Upper lobe of left lung (tissue), 6 donors: ENCODE measurements at regions not wholly inside any gene's neighbourhood (a gene's known extent, or its start where the extent isn't known, plus 50 kb on each side); places are given as distances from the start of the nearest gene placed in this dataset.
"Not testable (repeated sequence)": the region's sequence is repeated elsewhere in the genome, so short reads cannot be mapped to it uniquely, and the experiment has no call there.

Source experiments
- ATAC-seq, 2 donors: fragments of 200-7000 bp; cut with Tn5 transposase; one replicate each; pipeline ENCODE4 v1.9.1; 2022; ENCODE audit warnings: mild to moderate bottlenecking in 2 of 2, moderate library complexity in 2 of 2; ENCODE audit not compliant: low FRiP score in 2 of 2
- DNase-seq, 2 donors: peaks; one replicate each; pipeline ENCODE4 v3.0.0-alpha.2; 2019 to 2020
- H3K27ac ChIP-seq, 4 donors: fragments of 200-600 bp; sonication (generic); one replicate each; pipeline ENCODE4 v1.5.1; 2016 to 2019
- H3K27me3 ChIP-seq, 4 donors: fragments of 200-600 bp; sonication (generic); one replicate each; pipeline ENCODE4 v1.5.1; 2017 to 2019
- H3K36me3 ChIP-seq, 4 donors: fragments of 200-600 bp; sonication (generic); one replicate each; pipeline ENCODE4 v1.5.1; 2016 to 2019
- H3K4me1 ChIP-seq, 4 donors: fragments of 200-600 bp; sonication (generic); one replicate each; pipeline ENCODE4 v1.5.1; 2018 to 2019
- H3K4me3 ChIP-seq, 4 donors: fragments of 200-600 bp; sonication (generic); one replicate each; pipeline ENCODE4 v1.5.1; 2017 to 2019; ENCODE audit warnings: mild to moderate bottlenecking in 2 of 4, moderate library complexity in 1 of 4
- H3K9me3 ChIP-seq, 4 donors: fragments of 200-600 bp; sonication (generic); one replicate each; pipeline ENCODE4 v1.5.1; 2018 to 2019
- EP300 ChIP-seq, 4 donors: sonication (generic); formaldehyde crosslinking; IDR thresholded peaks; one replicate each; pipeline ENCODE4 v1.5.1; 2017; ENCODE audit warnings: antibody characterized with exemption in 4 of 4, control low read depth in 2 of 4
- POLR2A ChIP-seq, 4 donors: fragments of 450-650 bp; IDR thresholded peaks; one replicate each; pipeline ENCODE4 v1.5.1; 2016 to 2017; ENCODE audit warnings: antibody characterized with exemption in 4 of 4, mild to moderate bottlenecking in 2 of 4
- POLR2AphosphoS5 ChIP-seq, 2 donors: sonication (generic); formaldehyde crosslinking; IDR thresholded peaks; one replicate each; pipeline ENCODE4 v1.5.1; 2017; ENCODE audit warnings: antibody characterized with exemption in 2 of 2
- WGBS, 2 donors: methylation state at CpG; one replicate each; pipeline ENCODE4 v1.1.5; 2017 to 2018; 5-methylcytosine and 5-hydroxymethylcytosine counted together
- TF ChIP-seq, protein P1 (sequence below), 6 experiments: fragments of 450-650 bp in 4 of 6; fragments of 200-600 bp in 2 of 6; sonication (generic) in 2 of 6; IDR thresholded peaks; one replicate each; pipeline ENCODE4 v1.5.1; 2016 to 2019; ENCODE audit warnings: antibody characterized with exemption in 6 of 6
- donor health status: DM: no; HTN: no; CAD: no; lungs with moderate emphysema.
- donor health status: DM: no; HTN: yes; CAD: no; lungs with severe emphysema.

DNA sequence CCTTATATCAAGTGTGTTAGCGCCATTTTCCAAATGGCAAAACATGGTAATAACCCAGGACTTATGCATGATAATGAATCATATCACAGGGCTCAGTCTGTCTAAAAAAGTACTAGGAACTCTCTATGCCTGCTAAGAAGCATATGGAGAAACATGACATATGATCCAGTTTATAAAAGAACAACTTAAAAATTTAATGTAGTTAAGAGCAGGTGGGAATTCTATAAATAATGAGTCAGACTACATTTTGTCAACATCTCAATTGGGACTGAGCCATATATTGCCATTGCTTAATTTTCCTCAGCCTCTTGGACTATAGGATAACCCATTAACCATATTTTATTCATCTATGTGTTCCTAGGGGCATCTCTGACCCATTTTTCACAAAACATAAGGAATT, 360.4 kb upstream of the AGA start:
- no peak for TF ChIP-seq POLR2A (IDR thresholded peaks at IDR 0.05)
- no peak for TF ChIP-seq POLR2AphosphoS5 (IDR thresholded peaks at IDR 0.05)
- H3K4me3 ChIP-seq: no peak overlapping the region
- H3K27me3 ChIP-seq: no peaks in the 10 kb centered on the region
- no peak for DNase-seq
- no peaks in the 10 kb centered on the region for H3K4me1 ChIP-seq
- no peak overlapping the region for H3K27ac ChIP-seq
- no peak for ATAC-seq
- no peaks in the 10 kb centered on the region for H3K9me3 ChIP-seq
- WGBS, 2 donors: 81 to 93% methylated on average over 1 of the region's 1 CpG
- no peaks in the 10 kb centered on the region for H3K36me3 ChIP-seq

DNA sequence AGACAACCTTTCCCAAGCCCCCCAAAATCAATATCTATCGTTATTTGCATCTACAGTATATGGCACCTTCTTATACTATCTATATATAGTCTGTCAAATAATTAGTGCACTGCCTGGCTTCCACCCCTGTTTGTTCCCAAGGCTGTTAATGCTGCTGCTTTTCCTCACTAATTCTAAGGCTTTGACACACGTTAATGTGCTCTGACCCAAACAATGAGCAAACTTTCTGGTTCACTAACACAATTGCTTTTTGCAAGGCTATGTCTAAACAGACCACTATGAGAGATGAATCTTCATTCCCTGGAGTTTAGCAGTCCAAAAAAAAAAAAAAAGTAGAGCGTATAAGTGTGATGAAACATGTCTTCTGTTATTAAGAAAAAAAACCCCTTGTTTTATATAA, 360.9 kb upstream of the AGA start:
- H3K9me3 ChIP-seq: no peaks in the 10 kb centered on the region
- TF ChIP-seq EP300 (IDR thresholded peaks at IDR 0.05) (no peak), POLR2A (IDR thresholded peaks at IDR 0.05) (no peak), POLR2AphosphoS5 (IDR thresholded peaks at IDR 0.05) (no peak)
- TF ChIP-seq, protein P1, sequence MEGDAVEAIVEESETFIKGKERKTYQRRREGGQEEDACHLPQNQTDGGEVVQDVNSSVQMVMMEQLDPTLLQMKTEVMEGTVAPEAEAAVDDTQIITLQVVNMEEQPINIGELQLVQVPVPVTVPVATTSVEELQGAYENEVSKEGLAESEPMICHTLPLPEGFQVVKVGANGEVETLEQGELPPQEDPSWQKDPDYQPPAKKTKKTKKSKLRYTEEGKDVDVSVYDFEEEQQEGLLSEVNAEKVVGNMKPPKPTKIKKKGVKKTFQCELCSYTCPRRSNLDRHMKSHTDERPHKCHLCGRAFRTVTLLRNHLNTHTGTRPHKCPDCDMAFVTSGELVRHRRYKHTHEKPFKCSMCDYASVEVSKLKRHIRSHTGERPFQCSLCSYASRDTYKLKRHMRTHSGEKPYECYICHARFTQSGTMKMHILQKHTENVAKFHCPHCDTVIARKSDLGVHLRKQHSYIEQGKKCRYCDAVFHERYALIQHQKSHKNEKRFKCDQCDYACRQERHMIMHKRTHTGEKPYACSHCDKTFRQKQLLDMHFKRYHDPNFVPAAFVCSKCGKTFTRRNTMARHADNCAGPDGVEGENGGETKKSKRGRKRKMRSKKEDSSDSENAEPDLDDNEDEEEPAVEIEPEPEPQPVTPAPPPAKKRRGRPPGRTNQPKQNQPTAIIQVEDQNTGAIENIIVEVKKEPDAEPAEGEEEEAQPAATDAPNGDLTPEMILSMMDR (IDR thresholded peaks at IDR 0.05): no peak
- 53 to 68% methylated on average over 3 of the region's 3 CpGs for WGBS, 2 donors
- no peak for DNase-seq
- ATAC-seq: no peak
- no peak overlapping the region for H3K27ac ChIP-seq
- H3K36me3 ChIP-seq: no peaks in the 10 kb centered on the region
- no peaks in the 10 kb centered on the region for H3K27me3 ChIP-seq
- H3K4me3 ChIP-seq: no peak overlapping the region
- no peaks in the 10 kb centered on the region for H3K4me1 ChIP-seq

DNA sequence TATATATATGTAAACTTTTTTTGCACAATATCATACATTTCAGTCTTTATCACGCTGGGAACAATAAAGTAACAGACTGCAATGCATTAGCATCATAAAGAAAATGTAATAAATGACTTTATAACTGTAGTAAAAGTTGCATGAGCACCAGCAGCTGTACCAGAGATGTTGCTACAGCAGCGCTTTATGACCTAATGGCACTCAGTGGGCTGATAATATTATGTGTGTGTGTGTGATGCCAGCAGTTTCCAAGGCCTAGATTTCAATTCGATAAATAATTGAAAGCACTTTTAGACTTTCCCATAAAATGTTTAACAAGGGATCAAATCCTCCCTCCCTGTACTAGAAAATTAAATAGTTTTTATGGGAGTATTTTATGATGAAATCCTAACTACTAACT, 367.6 kb upstream of the AGA start:
- no peak for ATAC-seq
- 81% methylated on average over 3 of the region's 3 CpGs for WGBS, 2 donors

DNA sequence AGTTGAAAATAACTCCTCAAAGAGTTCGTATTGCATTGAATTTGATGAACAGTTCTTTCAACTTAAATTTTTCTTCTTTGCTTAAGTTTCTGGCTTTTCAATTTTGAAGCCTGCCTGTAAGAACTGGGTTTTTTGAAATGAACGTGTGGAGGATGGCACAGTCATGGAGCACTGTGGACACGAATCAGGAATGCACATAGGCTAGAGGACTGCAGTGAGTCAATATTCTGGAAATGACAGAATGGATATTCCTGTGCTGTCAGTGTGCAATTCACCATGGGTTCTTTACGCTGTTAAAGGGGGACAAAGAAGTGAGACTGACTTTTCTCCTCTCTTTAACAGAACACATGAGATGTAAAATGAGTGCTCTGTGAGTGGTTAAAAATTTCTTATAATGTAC, 368.0 kb upstream of the AGA start:
- H3K9me3 ChIP-seq: no peaks in the 10 kb centered on the region
- H3K27ac ChIP-seq: no peak overlapping the region
- 64 to 80% methylated on average over 4 of the region's 4 CpGs for WGBS, 2 donors
- H3K36me3 ChIP-seq: no peaks in the 10 kb centered on the region
- H3K27me3 ChIP-seq: no peaks in the 10 kb centered on the region
- DNase-seq (no peak), ATAC-seq (no peak)
- TF ChIP-seq POLR2A (IDR thresholded peaks at IDR 0.05): no peak
- TF ChIP-seq POLR2AphosphoS5 (IDR thresholded peaks at IDR 0.05): no peak
- TF ChIP-seq EP300 (IDR thresholded peaks at IDR 0.05): no peak
- TF ChIP-seq, protein P1 (IDR thresholded peaks at IDR 0.05): no peak
- H3K4me3 ChIP-seq: no peak overlapping the region
- H3K4me1 ChIP-seq: no peaks in the 10 kb centered on the region

More for the DNA sequence above, 367.6 kb upstream of the AGA start:
- no peak for TF ChIP-seq POLR2A (IDR thresholded peaks at IDR 0.05)
- TF ChIP-seq EP300 (IDR thresholded peaks at IDR 0.05): no peak
- TF ChIP-seq, protein P1 (IDR thresholded peaks at IDR 0.05): no peak
- TF ChIP-seq POLR2AphosphoS5 (IDR thresholded peaks at IDR 0.05): no peak
- Histone ChIP-seq H3K9me3 (no peaks in the 10 kb centered on the region), H3K4me3 (no peak overlapping the region), H3K27ac (no peak overlapping the region), H3K4me1 (no peaks in the 10 kb centered on the region), H3K36me3 (no peaks in the 10 kb centered on the region), H3K27me3 (no peaks in the 10 kb centered on the region)
- DNase-seq: no peak

DNA sequence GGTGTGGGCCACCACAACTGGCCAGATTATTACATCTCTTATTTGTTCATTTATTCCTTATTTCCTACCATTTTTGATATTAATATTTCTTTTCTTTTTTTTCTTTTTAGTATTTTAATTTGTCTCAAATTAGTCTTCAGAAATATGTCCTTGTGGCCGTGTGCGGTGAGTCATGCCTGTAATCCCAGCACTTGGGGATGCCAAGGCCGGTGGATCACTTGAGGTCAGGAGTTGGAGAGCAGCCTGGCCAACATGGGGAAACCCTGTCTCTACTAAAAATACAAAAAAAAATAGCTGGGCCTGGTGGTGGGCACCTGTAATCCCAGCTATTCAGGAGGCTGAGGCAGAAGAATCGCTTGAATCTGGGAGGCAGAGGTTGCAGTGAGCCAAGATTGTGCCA, 376.2 kb upstream of the AGA start:
- not testable (repeated sequence) for DNase-seq, ATAC-seq, H3K4me1 ChIP-seq, H3K4me3 ChIP-seq, H3K36me3 ChIP-seq, H3K27ac ChIP-seq, H3K27me3 ChIP-seq, H3K9me3 ChIP-seq
- WGBS, 2 donors: 95 to 96% methylated on average over 4 of the region's 4 CpGs

DNA sequence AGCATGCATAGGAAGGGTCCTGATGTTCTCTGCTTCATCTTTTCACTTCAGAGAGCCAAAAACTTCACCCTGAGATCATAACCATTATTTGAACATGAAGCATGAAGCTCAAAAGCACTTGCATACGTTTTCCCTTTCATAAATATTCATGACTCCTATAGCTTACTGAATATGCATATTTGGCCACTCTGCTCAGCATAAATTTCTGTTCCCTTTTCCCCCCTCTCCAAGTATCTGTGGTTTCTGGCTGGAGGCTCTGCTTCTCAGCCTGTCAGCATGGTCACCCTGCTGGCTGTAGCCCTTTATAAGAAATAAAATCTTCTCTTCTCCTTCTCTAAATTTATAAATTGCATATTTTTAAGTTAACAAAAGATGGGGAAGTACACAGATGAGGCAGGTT, 384.7 kb upstream of the AGA start:
- Histone ChIP-seq H3K27ac (no peak overlapping the region), H3K36me3 (no peaks in the 10 kb centered on the region), H3K27me3 (no peaks in the 10 kb centered on the region), H3K4me3 (no peak overlapping the region), H3K9me3 (peaks cover 0 to 9% (median 0%) of the 10 kb centered on the region in 4 donors), H3K4me1 (no peaks in the 10 kb centered on the region)
- TF ChIP-seq POLR2A (IDR thresholded peaks at IDR 0.05) (no peak), EP300 (IDR thresholded peaks at IDR 0.05) (no peak), POLR2AphosphoS5 (IDR thresholded peaks at IDR 0.05) (no peak)
- TF ChIP-seq, protein P1 (IDR thresholded peaks at IDR 0.05): no peak
- ATAC-seq (no peak), DNase-seq (no peak)
- WGBS, 2 donors: 25 to 39% methylated on average over 1 of the region's 1 CpG
